DOHH2 (cell line): ENCODE measurements at regions not wholly inside any gene's neighbourhood (a gene's known extent, or its start where the extent isn't known, plus 50 kb on each side); places are given as distances from the start of the nearest gene placed in this dataset.

Experiments
- CTCF ChIP-seq: fragments of 200-600 bp; sonication (generic); IDR thresholded peaks from one replicate; pipeline ENCODE4 v1.5.1; 2014; ENCODE audit warnings: antibody characterized with exemption, mild to moderate bottlenecking, low read depth, low read length; ENCODE audit not compliant: poor library complexity, severe bottlenecking
- EZH2phosphoT487 ChIP-seq: fragments of 200-600 bp; sonication (generic); IDR thresholded peaks from 2 replicates; pipeline ENCODE4 v1.6.1; 2017; ENCODE audit warnings: borderline replicate concordance, mild to moderate bottlenecking, antibody characterized with exemption, low read length, moderate library complexity, mixed read lengths

GRCh38 chr9:115396071-115396529, 278.1 kb upstream of the TNC start:
- TF ChIP-seq CTCF (no peak), EZH2phosphoT487 (no peak)
